Psoas muscle (tissue), 7 donors: ENCODE measurements at regions not wholly inside any gene's neighbourhood (a gene's known extent, or its start where the extent isn't known, plus 50 kb on each side); places are given as distances from the start of the nearest gene placed in this dataset.

Experiments
- ATAC-seq, 4 donors: fragments of 200-7000 bp; cut with Tn5 transposase; one replicate each; pipeline ENCODE4 v1.9.1; 2020; ENCODE audit warnings: moderate library complexity in 3 of 4, mild to moderate bottlenecking in 2 of 4
- DNase-seq, 2 donors: peaks; one replicate each; pipeline ENCODE4 v3.0.0-alpha.2; 2020
- H3K27ac ChIP-seq: fragments of 200-600 bp; one replicate; pipeline ENCODE4 v1.8.0; 2022
- H3K27me3 ChIP-seq, 3 donors: fragments of 200-600 bp in 1 of 3; one replicate each; pipeline versions ENCODE4 v1.6.1 to v1.8.0; 2013 to 2022; ENCODE audit warnings: low read length in 2 of 3, mild to moderate bottlenecking in 2 of 3, moderate library complexity in 1 of 3; ENCODE audit not compliant: insufficient read depth in 3 of 3
- H3K36me3 ChIP-seq, 2 donors: fragments of 200-600 bp in 1 of 2; one replicate each; pipeline versions ENCODE4 v1.6.1 to v1.8.0; 2013 to 2022; ENCODE audit warnings: low read depth in 1 of 2, mild to moderate bottlenecking in 1 of 2, moderate library complexity in 1 of 2; ENCODE audit not compliant: insufficient read depth in 1 of 2
- H3K4me1 ChIP-seq: fragments of 200-600 bp; one replicate; pipeline ENCODE4 v1.8.0; 2022
- H3K4me3 ChIP-seq: fragments of 200-600 bp; one replicate; pipeline ENCODE4 v1.8.0; 2022; ENCODE audit warnings: mild to moderate bottlenecking
- H3K9me3 ChIP-seq: fragments of 200-600 bp; one replicate; pipeline ENCODE4 v1.8.0; 2022
- WGBS, 3 donors: extraction: QIAGEN DNeasy Blood & Tissue Kit; methylation state at CpG; one replicate each; pipeline versions ENCODE4 v1.1.6 to v1.1.7; 2013; 5-methylcytosine and 5-hydroxymethylcytosine counted together
- intact Hi-C, 2 donors: fragments of 100-400 bp; cut with DNase I; formaldehyde crosslinking; loops; one replicate each; pipeline versions ENCODE4 v1.11.0 to v1.14.2; 2022
- TF ChIP-seq, protein P1 (sequence below): fragments of 200-600 bp; IDR thresholded peaks from one replicate; pipeline ENCODE4 v1.8.0; 2022; ENCODE audit warnings: antibody characterized with exemption
- donor health status: healthy with polysubstance abuse.
- donor health status: DM: no; HTN: no; CAD: no; lungs with moderate emphysema.
- donor health status: Bipolar disorder and iron deficiency.
- donor health status: healthy.
- donor health status: DM: yes; HTN: yes; CAD: no.
- donor health status: DM: no; HTN: no; CAD: no.
- donor health status: DM: yes; HTN: yes; CAD: no.

DNA sequence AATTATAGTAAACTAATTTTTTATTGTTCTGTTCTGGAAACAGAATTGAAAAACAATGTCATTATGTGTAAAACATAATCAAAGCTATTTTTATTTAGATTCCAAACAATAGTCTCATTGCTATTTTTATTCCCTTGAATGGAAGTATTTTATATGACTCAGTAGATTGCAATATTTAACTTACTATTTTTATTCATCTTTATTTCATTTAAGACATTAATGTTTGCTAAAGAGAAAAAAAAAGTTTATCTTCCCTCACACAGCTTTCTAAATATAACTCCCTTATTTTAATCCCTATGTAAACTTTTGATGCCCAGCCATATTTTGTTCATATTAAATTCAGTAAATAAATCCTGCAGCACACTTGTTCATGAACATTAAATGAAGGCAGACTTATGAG, 622.4 kb downstream of the SLC6A15 start:
- ATAC-seq (no peak), DNase-seq (no peak)
- Histone ChIP-seq H3K4me3 (no peak overlapping the region), H3K27ac (no peak overlapping the region), H3K4me1 (no peaks in the 10 kb centered on the region), H3K27me3 (no peaks in the 10 kb centered on the region), H3K36me3 (no peaks in the 10 kb centered on the region), H3K9me3 (no peaks in the 10 kb centered on the region)
- intact Hi-C loops, result no loop called here
- TF ChIP-seq, protein P1, sequence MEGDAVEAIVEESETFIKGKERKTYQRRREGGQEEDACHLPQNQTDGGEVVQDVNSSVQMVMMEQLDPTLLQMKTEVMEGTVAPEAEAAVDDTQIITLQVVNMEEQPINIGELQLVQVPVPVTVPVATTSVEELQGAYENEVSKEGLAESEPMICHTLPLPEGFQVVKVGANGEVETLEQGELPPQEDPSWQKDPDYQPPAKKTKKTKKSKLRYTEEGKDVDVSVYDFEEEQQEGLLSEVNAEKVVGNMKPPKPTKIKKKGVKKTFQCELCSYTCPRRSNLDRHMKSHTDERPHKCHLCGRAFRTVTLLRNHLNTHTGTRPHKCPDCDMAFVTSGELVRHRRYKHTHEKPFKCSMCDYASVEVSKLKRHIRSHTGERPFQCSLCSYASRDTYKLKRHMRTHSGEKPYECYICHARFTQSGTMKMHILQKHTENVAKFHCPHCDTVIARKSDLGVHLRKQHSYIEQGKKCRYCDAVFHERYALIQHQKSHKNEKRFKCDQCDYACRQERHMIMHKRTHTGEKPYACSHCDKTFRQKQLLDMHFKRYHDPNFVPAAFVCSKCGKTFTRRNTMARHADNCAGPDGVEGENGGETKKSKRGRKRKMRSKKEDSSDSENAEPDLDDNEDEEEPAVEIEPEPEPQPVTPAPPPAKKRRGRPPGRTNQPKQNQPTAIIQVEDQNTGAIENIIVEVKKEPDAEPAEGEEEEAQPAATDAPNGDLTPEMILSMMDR, result no peak

DNA sequence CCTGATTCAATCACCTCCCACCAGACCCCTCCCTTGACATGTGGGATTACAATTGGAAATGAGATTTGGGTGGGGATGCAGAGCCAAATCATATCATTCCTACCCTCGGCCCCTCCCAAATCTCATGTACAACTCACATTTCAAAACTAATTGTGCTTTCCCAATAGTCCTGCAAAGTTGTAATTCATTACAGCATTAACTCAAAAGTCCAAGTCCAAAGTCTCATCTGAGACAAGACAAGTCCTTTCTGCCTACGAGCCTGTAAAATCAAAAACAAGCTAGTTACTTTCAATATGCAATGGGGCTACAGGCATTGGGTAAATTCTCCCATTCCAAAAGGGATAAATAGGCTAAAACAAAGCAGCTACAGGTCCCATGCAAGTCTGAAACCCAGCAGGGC, 634.6 kb downstream of the SLC6A15 start:
- Histone ChIP-seq H3K27ac (no peak overlapping the region), H3K36me3 (no peaks in the 10 kb centered on the region), H3K9me3 (no peaks in the 10 kb centered on the region), H3K27me3 (no peaks in the 10 kb centered on the region), H3K4me3 (no peak overlapping the region), H3K4me1 (no peaks in the 10 kb centered on the region)
- TF ChIP-seq, protein P1, result no peak
- ATAC-seq (no peak), DNase-seq (no peak)
- intact Hi-C loops, result no loop called here
- WGBS, 3 donors, result 80 to 81% (median 80%) methylated on average over 2 of the region's 2 CpGs

DNA sequence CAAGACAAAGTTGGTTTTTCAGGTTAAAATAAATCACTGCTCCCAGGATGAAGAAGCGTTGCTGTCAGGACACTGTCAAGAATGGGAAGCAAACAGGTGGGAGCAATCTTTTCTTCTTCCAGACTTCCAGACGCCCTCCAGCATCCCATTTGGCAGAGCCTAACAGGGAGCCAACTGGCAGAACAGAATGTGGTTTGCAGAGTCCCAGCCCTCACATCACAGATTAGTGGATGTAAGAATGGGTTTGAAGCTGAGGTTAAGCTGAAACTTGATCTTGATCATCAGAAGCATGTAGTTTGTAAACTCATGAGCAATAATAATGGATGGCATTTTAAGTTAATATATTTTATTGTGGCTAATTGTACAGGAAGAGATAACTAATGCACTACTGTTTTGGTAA, 636.4 kb downstream of the SLC6A15 start:
- no peaks in the 10 kb centered on the region for H3K4me1 ChIP-seq
- intact Hi-C loops, result no loop called here
- H3K4me3 ChIP-seq, result no peak overlapping the region
- no peak overlapping the region for H3K27ac ChIP-seq
- no peaks in the 10 kb centered on the region for H3K27me3 ChIP-seq
- 25 to 33% (median 31%) methylated on average over 2 of the region's 2 CpGs for WGBS, 3 donors
- DNase-seq (no peak), ATAC-seq (no peak)
- no peaks in the 10 kb centered on the region for H3K36me3 ChIP-seq
- H3K9me3 ChIP-seq, result no peaks in the 10 kb centered on the region
- TF ChIP-seq, protein P1, result no peak

DNA sequence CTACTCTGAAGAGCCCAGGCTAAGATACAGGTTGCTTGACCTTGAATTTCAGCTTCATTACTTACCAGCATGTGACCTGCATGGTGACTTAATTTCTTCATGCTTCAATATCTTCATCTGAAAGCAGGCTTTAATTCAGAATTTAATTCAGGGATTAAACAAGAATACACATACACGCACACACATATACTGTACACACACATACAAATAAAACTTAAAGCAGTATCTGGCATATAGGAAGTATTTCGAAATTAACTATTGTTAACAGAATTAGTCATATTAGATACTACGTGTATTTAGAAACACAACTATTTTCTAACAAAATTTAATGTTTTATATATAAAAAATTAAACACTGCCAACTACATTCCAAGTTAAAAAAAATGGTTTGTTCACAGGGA, 640.3 kb downstream of the SLC6A15 start:
- DNase-seq (no peak), ATAC-seq (no peak)
- no peaks in the 10 kb centered on the region for H3K9me3 ChIP-seq
- TF ChIP-seq, protein P1, result no peak
- H3K4me3 ChIP-seq, result no peak overlapping the region
- no peak overlapping the region for H3K27ac ChIP-seq
- no peaks in the 10 kb centered on the region for H3K4me1 ChIP-seq
- no peaks in the 10 kb centered on the region for H3K27me3 ChIP-seq
- H3K36me3 ChIP-seq, result no peaks in the 10 kb centered on the region
- intact Hi-C loops, result no loop called here
- 85 to 88% (median 87%) methylated on average over 3 of the region's 3 CpGs for WGBS, 3 donors

DNA sequence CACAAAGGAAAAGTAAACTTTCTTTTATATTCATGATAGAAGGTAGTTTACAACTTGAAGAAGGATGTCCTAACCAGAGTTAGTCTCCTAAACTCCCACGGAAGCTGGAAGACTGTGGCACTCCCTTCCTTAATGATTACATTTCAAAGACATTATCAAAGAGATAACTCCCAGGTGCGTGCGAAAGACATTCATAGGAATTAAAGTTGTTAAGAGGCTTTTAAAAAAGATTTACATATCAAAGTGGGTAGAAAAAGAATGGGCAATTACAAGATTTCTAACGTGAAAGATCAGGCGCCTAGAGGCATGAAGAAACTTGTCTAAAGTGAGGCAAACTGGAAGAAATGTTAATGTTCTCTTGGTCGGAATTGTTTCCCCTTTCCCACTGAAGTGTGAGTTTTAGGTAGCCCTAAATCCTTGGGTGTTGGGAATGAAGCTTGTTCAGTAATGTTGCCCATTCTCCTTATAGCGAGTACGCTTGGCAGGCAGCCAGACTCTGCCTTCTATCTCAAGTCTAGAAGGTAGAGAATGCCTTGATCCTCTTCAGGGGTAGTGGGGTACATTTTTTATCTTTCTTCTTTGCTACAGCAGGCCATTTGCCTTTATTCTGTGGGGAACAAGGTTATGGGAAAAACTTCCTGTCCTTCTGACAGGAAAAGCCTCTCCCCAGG, 642.0 kb downstream of the SLC6A15 start:
- TF ChIP-seq, protein P1, result no peak
- DNase-seq, result no peak
- 49 to 58% (median 54%) methylated on average over 8 of the region's 8 CpGs for WGBS, 3 donors
- Histone ChIP-seq H3K4me1 (no peaks in the 10 kb centered on the region), H3K27ac (no peak overlapping the region), H3K27me3 (no peaks in the 10 kb centered on the region), H3K9me3 (no peaks in the 10 kb centered on the region), H3K4me3 (no peak overlapping the region), H3K36me3 (no peaks in the 10 kb centered on the region)
- intact Hi-C loops, result no loop called here
- no peak for ATAC-seq
